Heart left ventricle (tissue), 13 donors: ENCODE measurements at regions not wholly inside any gene's neighbourhood (a gene's known extent, or its start where the extent isn't known, plus 50 kb on each side); places are given as distances from the start of the nearest gene placed in this dataset.

Experiments
- CTCF ChIP-seq, 12 donors: fragments of 200-600 bp; sonication (generic) in 4 of 12; IDR thresholded peaks; one replicate each; pipeline versions ENCODE4 v1.5.0 to v1.8.0; 2018 to 2022; ENCODE audit warnings: antibody characterized with exemption in 12 of 12, mild to moderate bottlenecking in 5 of 12
- POLR2A ChIP-seq, 2 donors: fragments of 450-650 bp; IDR thresholded peaks; one replicate each; pipeline ENCODE4 v1.6.1; 2017; ENCODE audit warnings: antibody characterized with exemption in 2 of 2, mild to moderate bottlenecking in 2 of 2, moderate library complexity in 2 of 2
- donor health status: ischemic (EF 13 %, LVEDD 7.1; RV severe dilation, severe dysfunction).
- donor health status: DM: no; HTN: yes; CAD: no.
- donor health status: DM: no; HTN: no; CAD: no.
- donor health status: ischemic (EF 25% LVEDD 6.9; RV normal size, moderate dysfunction).
- donor health status: ischemic (EF 25% LVEDD 5.7; RV mildly dilated, moderate dysfunction).
- donor health status: ischemic (EF 35%, LVEDD 5.7; RV mildly dilated, moderate dysfunction).
- donor health status: nonischemic (EF 11% LVEDD 7.7; RV severe dilation, severe dysfunction).
- donor health status: DM: yes; HTN: yes; CAD: no.
- donor health status: PGD.
- donor health status: ischemic (EF 29% LVEDD 5.4; RV normal size, mild dysfunction).
- donor health status: nonischemic (EF 23%, LVEDD 6.1; RV moderate dilation, normal function).

GRCh38 chr18:76613053-76613754 lies 118.2 kb upstream of the ZNF516 start:
- no peak for TF ChIP-seq CTCF (IDR thresholded peaks at IDR 0.05)
- TF ChIP-seq POLR2A (IDR thresholded peaks at IDR 0.05) = no peak
